Esophagus muscularis mucosa (tissue), 3 donors: ENCODE measurements at regions not wholly inside any gene's neighbourhood (a gene's known extent, or its start where the extent isn't known, plus 50 kb on each side); places are given as distances from the start of the nearest gene placed in this dataset.

Experiments used
- CTCF ChIP-seq, 3 experiments: fragments of 200-600 bp in 2 of 3; fragments of 450-650 bp in 1 of 3; sonication (generic) in 2 of 3; IDR thresholded peaks; one replicate each; pipeline ENCODE4 v1.5.1; 2017 to 2019; ENCODE audit warnings: antibody characterized with exemption in 3 of 3, mild to moderate bottlenecking in 2 of 3, moderate library complexity in 1 of 3
- POLR2A ChIP-seq: fragments of 450-650 bp; IDR thresholded peaks from one replicate; pipeline ENCODE4 v1.6.1; 2017; ENCODE audit warnings: antibody characterized with exemption, moderate library complexity, mild to moderate bottlenecking, low read depth
- POLR2AphosphoS5 ChIP-seq, 2 donors: sonication (generic); formaldehyde crosslinking; IDR thresholded peaks; one replicate each; pipeline ENCODE4 v1.6.1; 2017; ENCODE audit warnings: antibody characterized with exemption in 2 of 2

GRCh38 chr4:147039976-147040575, 94.4 kb upstream of the TTC29 start:
- TF ChIP-seq POLR2AphosphoS5 (IDR thresholded peaks at IDR 0.05) (no peak), CTCF (IDR thresholded peaks at IDR 0.05) (no peak), POLR2A (no peak)
